Head of caudate nucleus (tissue), 42 donors: ENCODE measurements at regions not wholly inside any gene's neighbourhood (a gene's known extent, or its start where the extent isn't known, plus 50 kb on each side); places are given as distances from the start of the nearest gene placed in this dataset.

Experiments
- DNase-seq, 42 donors: peaks; one replicate each; pipeline versions ENCODE4 v3.0.0 to v3.0.0-alpha.2; 2020 to 2021; ENCODE audit warnings: mixed read lengths in 7 of 42
- intact Hi-C: fragments of 100-400 bp; cut with DNase I; formaldehyde crosslinking; loops from one replicate; pipeline ENCODE4 v1.15.0; 2022

DNA sequence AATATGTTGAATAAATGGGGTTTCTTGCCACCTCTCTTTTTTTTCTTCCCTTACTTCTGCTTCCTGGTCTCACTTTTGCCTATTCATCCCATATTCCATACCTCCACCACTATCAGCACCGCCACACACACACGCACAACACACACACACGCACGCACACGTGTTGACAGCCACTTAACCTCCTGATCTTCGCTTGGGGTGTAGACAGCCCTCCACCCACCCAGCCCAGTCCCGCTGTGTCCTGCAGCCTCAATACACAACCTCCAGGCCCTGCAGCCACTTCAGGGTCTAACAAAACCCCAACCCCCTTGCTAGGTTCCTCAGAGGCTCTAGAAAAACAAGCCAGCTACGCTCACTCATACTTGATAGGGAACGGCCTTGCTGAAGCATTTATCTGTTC is 72.3 kb downstream of the LINC00237 start:
- intact Hi-C loops: no loop called here
- DNase-seq: no peak

DNA sequence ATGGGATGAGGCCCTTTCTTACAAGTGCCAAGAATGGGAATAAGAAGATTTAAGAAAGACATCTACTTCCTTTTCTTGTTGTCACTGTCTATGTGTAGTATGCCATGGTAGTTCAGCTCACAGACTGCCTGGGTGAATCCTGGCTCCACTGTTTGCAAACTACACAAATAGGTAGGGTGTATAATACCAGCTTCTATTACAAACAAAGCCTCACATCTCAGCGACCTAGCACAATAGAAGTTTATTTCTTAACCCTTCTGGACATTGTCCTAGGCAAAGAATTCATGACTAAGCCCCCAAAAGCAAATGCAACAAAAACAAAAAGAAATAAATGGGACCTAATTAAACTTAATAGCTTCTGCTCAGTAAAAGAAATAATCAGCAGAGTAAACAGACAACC is 74.5 kb downstream of the LINC00237 start:
- DNase-seq: no peak
- intact Hi-C loops: no loop called here

DNA sequence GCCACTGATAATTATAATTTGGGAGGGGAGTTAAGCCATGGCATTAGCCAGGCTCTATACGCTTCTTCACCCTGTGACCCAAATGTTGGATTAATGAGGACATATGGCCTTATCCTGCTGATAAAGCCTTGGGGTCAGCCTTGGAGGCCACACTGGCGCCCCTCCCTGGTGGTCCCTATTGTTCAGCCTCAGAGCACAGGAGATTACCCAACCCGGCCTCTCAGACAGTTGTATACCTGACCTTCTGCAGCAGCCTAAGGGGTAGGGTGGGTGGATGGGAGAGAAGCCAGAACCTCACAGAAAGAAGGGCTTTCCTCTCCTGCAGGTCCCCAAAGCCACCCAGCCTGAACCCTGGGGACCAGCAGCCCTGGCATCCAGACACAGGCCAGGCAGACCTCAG is 76.8 kb downstream of the LINC00237 start:
- DNase-seq: no peak

DNA sequence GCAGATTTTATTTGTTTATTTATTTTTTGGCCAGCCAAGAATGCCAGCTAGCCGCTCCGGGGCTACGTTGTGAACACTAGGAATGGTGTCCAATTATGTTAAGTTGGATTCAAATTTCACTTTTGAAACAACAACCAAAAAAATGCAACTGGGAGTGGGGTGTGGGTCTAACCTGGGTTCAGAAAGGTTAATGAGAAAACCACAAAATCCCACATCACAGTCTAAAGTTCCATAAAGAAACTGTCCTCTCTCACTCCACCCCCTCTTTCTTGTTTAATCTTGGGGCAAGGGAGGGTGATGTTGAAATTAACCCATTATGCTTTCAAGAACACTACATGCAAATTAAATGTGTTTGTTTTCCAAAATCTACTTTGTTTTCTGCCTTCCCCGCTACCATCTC is 77.2 kb downstream of the LINC00237 start:
- intact Hi-C loops: no loop called here
- no peak for DNase-seq

More for the DNA sequence above, 76.8 kb downstream of the LINC00237 start:
- intact Hi-C loops: no loop called here

GRCh38 chr20:21028436-21028835 is 77.7 kb downstream of the LINC00237 start:
- no peak for DNase-seq
- intact Hi-C loops: no loop called here

- intact Hi-C loops: no loop called here
Observed at GRCh38 chr20:21027569-21027968, 78.6 kb downstream of the LINC00237 start.

GRCh38 chr20:21026951-21027350 is 79.2 kb downstream of the LINC00237 start:
- intact Hi-C loops: no loop called here
- DNase-seq: no peak

More at GRCh38 chr20:21027569-21027968, 78.6 kb downstream of the LINC00237 start:
- DNase-seq: no peak

GRCh38 chr20:21024420-21024819 is 81.7 kb downstream of the LINC00237 start:
- intact Hi-C loops: no loop called here
- DNase-seq: no peak

- DNase-seq: no peak
- intact Hi-C loops: no loop called here
Observed at GRCh38 chr20:21022925-21023324, 83.2 kb downstream of the LINC00237 start.

GRCh38 chr20:21021472-21021790 is 84.7 kb downstream of the LINC00237 start:
- intact Hi-C loops: no loop called here
- no peak for DNase-seq

GRCh38 chr20:21020659-21021471 is 85.3 kb downstream of the LINC00237 start:
- intact Hi-C loops: no loop called here
- no peak for DNase-seq

- intact Hi-C loops: no loop called here
- DNase-seq: no peak
Observed at GRCh38 chr20:21019814-21020658, 86.1 kb downstream of the LINC00237 start.

- intact Hi-C loops: no loop called here
- DNase-seq: no peak
Observed at GRCh38 chr20:21019468-21019813, 86.7 kb downstream of the LINC00237 start.

DNA sequence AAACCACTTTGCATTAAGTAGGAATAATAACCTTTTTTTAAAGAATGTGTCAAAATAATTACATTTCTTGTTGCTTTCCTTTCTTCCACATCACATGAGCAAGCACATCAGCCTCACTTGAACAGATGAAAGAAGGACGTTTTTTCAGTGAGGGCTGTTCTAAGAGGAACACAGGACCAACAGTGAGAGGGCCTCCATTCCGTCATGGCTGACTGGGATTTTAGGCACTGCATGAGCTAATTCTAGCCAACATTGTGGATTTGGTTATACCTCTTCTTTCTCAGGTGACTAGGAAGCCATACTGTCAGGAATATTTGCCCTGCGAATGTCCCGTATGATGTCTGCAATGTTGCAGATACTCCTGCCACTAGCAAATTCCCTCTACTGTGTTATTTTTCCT is 87.6 kb downstream of the LINC00237 start:
- intact Hi-C loops: no loop called here
- DNase-seq: no peak

DNA sequence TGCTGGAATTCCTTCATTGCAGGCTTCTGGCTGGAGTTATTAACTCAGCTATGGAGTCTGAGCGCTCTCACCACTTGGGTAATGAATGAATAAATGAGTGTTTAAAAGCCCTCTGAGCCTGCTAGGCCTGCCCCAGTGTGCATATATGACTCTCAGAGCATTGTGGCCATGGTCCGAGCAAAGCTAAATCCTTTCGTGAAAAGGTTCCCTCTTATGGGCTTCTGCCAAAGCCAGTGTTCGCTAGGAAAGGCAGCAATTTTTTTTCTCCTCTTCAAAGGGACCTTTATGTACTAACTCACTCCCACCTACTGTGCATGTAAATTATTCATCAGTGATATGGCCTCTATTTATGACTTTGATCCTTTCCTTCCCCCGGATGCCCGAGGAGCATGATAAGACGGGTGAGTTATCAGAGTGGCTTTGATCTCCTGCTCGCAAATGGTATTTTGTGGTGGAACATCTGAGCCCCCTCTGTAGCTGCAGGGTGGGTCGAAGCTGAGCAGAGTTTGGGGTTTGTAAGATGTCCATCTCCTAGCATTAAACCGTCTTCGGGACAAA is 88.6 kb downstream of the LINC00237 start:
- DNase-seq: no peak
- intact Hi-C loops: no loop called here

DNA sequence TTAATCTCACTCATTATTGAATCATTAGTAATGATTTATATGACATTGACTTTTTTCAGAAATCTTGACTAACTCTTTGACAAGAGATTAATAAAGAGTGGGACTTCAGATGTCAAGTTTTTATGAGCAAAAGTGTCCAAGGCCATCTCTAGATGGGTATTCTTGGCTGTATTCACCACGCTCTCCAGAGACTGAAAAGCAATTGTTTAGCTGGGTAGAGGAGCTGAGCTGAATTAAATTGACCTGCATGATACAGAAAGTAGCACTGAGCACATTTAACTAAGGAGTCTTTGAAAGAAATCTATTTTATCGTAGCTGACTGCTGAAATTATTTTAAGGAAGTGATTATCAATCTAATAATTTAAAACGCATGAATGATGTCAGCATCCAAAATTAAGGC is 89.4 kb downstream of the LINC00237 start:
- intact Hi-C loops: no loop called here
- no peak for DNase-seq

- intact Hi-C loops: no loop called here
- no peak for DNase-seq
Observed at GRCh38 chr20:21014528-21014927, 91.6 kb downstream of the LINC00237 start.

DNA sequence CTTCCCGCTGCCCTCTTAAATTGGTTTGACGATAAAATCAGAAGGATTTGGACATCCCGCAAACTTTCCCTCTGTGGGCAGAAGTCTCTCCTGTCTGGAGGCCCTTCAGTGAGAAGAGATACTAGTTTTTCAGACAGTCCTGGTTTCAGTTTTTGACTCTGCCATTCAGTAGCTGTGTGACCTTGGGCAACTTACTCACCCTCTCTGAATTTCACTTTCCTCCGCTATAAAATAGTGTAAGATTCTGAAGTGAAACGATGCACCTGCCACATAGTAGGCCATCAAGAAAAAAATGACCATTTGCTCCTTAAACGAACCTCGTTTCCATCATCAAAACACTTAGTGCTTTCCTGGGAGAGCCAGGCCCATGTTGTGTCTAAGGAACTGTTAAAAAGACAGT is 97.2 kb downstream of the LINC00237 start:
- intact Hi-C loops: no loop called here
- no peak for DNase-seq

DNA sequence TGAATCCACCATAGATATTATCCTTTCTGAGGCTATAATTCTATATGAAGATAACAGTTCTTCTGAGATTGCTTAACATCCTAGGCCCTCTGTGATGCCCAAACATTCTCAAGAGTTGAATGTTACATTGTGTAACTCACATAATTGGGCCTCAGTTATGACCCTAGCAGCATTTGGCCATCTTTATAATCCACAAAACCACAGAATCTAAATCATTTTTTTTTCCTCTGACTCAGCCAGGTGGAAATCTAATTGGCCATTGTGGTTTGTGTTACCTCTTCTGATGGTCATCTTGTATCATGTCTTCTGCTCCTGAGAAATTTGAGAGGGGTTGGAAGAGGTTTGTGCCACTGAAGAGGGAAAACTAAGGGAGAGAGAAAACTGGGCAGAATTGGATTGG is 99.5 kb downstream of the LINC00237 start:
- intact Hi-C loops: no loop called here
- no peak for DNase-seq

GRCh38 chr20:21004386-21005076 is 101.6 kb downstream of the LINC00237 start:
- intact Hi-C loops: no loop called here
- DNase-seq: no peak
